Islet precursor cell (in vitro differentiated cells): ENCODE measurements at regions not wholly inside any gene's neighbourhood (a gene's known extent, or its start where the extent isn't known, plus 50 kb on each side); places are given as distances from the start of the nearest gene placed in this dataset.

Experiments
- DNase-seq: peaks from one replicate; pipeline ENCODE4 v3.0.0-alpha.2; 2018

GRCh38 chr3:30503446-30503845, 103.0 kb upstream of the TGFBR2 start:
- no peak for DNase-seq

- no peak for DNase-seq
Measured at GRCh38 chr3:30504939-30505338, 101.5 kb upstream of the TGFBR2 start.

GRCh38 chr3:30505866-30506520, 100.4 kb upstream of the TGFBR2 start:
- DNase-seq: no peak

GRCh38 chr3:30508339-30508738, 98.1 kb upstream of the TGFBR2 start:
- DNase-seq: no peak

GRCh38 chr3:30510596-30510995, 95.8 kb upstream of the TGFBR2 start:
- DNase-seq: no peak

- DNase-seq: no peak
Measured at GRCh38 chr3:30511524-30512251, 94.7 kb upstream of the TGFBR2 start.

GRCh38 chr3:30512576-30512975, 93.8 kb upstream of the TGFBR2 start:
- DNase-seq: no peak

GRCh38 chr3:30513374-30514152, 92.8 kb upstream of the TGFBR2 start:
- no peak for DNase-seq

- no peak for DNase-seq
Measured at GRCh38 chr3:30516238-30516637, 90.2 kb upstream of the TGFBR2 start.

- no peak for DNase-seq
Measured at GRCh38 chr3:30518181-30518864, 88.1 kb upstream of the TGFBR2 start.

- DNase-seq: no peak
Measured at GRCh38 chr3:30518872-30519271, 87.5 kb upstream of the TGFBR2 start.

GRCh38 chr3:30520699-30521098, 85.7 kb upstream of the TGFBR2 start:
- no peak for DNase-seq

GRCh38 chr3:30521156-30521715, 85.2 kb upstream of the TGFBR2 start:
- DNase-seq: no peak

- DNase-seq: no peak
Measured at GRCh38 chr3:30522476-30522875, 83.9 kb upstream of the TGFBR2 start.

GRCh38 chr3:30523366-30523765, 83.0 kb upstream of the TGFBR2 start:
- DNase-seq: no peak

GRCh38 chr3:30524357-30525040, 81.9 kb upstream of the TGFBR2 start:
- no peak for DNase-seq

- DNase-seq: no peak
Measured at GRCh38 chr3:30526031-30526430, 80.4 kb upstream of the TGFBR2 start.

- no peak for DNase-seq
Measured at GRCh38 chr3:30527186-30527585, 79.2 kb upstream of the TGFBR2 start.

- no peak for DNase-seq
Measured at GRCh38 chr3:30527720-30528119, 78.7 kb upstream of the TGFBR2 start.

- no peak for DNase-seq
Measured at GRCh38 chr3:30530084-30530483, 76.3 kb upstream of the TGFBR2 start.

- DNase-seq: peak; percentile 83
Measured at GRCh38 chr3:30531017-30531570, 75.3 kb upstream of the TGFBR2 start.

GRCh38 chr3:30535525-30535924, 70.9 kb upstream of the TGFBR2 start:
- no peak for DNase-seq
